ENCODE measurements at regions not wholly inside any gene's neighbourhood (a gene's known extent, or its start where the extent isn't known, plus 50 kb on each side); places are given as distances from the start of the nearest gene placed in this dataset.

DNA sequence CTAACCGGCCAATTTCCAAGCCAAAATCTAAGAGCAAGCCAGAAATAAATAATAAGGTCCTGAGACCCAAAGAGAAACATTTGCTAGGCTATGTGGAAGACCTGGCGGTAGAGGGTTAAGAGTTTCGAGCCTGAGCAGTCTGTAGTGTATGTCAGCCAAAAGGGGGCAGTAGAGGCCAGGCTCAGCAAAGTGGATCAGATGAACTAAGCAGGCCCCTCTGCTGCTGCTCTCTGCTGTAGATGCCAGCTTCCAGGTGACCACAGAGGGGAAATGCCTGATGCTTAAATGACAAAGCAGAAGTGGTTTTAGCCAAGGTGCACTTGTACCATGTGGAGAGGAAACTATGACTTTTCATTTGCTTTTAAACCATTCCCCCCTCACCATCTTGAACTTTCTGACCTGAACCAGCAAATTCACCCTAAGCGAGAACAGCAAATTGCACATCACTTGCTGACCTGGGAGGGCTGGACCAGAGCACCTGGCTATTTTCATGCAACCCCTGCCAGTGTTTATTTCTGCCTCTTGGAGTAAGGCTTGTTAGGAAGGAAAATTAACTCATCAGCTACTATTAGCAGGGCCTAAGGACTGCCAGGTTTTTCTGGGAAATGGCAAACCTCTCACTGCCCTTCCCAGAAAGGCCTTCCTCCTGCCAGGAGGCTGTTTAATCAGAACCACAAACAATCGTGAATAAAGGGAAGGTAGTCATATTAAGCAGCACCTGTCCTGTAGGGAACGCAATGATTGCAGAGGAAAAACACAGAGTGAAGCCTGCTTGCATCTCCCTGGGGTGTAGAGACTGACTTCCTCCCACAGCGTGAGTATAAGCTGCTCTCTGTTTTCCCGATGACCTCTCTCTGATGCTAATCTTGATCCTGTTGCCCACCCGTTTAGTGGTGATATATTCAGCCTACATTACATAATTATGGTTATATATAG is 818.2 kb downstream of the TLR4 start:
- Mint-ChIP-seq H3K4me3 (no peak overlapping the region), H3K27ac (no peak overlapping the region), H3K36me3 (no peaks in the 10 kb centered on the region), H3K9me3 (peaks cover 0 to 10% (median 2%) of the 10 kb centered on the region in 3 donors), H3K27me3 (no peaks in the 10 kb centered on the region), H3K4me1 (no peaks in the 10 kb centered on the region)
- Histone ChIP-seq H3K36me3 (ENCODE audit: control insufficient read depth in 2 of 2, extremely low read depth in 1 of 2, insufficient read depth in 1 of 2, low read length in 1 of 2) (no peaks in the 10 kb centered on the region), H3K27ac (ENCODE audit: low read length) (no peak overlapping the region), H3K4me1 (ENCODE audit: control insufficient read depth in 1 of 2, extremely low read depth in 1 of 2, insufficient read depth in 2 of 2, low read length in 2 of 2) (no peaks in the 10 kb centered on the region), H3K27me3 (replicated peaks in 1 of 2; ENCODE audit: control insufficient read depth in 2 of 2, extremely low read depth in 1 of 2, insufficient read depth in 2 of 2, low read length in 1 of 2) (no peaks in the 10 kb centered on the region), H3K9me3 (no peaks in the 10 kb centered on the region), H3K4me3 (ENCODE audit: control insufficient read depth in 1 of 2, extremely low read depth in 1 of 2, low read length in 1 of 2) (no peak overlapping the region)
- POLR2A ChIA-PET: no interaction called here
- CTCF ChIA-PET: no interaction called here
- no peak for DNase-seq
- 32% methylated on average over 4 of the region's 9 CpGs for WGBS (ENCODE audit: insufficient coverage)
- ATAC-seq (replicated peaks in 1 of 4): no peak

DNA sequence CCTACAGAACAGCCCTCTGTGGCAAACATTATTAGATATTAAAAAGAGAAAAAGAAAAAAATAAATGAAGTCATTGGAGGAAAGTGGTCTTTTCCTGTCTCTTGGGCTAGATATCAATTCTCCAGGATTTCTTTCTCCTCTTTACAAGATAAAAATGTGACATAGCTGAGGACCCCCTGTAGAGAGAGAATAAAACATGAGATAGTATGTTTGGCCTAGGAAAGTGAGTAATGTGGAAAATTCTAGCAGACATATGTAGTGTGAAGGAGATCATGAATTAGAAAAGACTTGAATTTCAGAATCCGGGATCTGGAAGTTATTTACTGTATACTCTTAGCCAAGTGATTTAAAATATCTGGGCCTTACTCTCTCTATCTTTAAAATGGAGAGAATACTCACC is 823.1 kb downstream of the TLR4 start:
- Histone ChIP-seq H3K36me3 (ENCODE audit: control insufficient read depth in 2 of 2, extremely low read depth in 1 of 2, insufficient read depth in 1 of 2, low read length in 1 of 2) (no peaks in the 10 kb centered on the region), H3K4me1 (ENCODE audit: control insufficient read depth in 1 of 2, extremely low read depth in 1 of 2, insufficient read depth in 2 of 2, low read length in 2 of 2) (no peaks in the 10 kb centered on the region), H3K4me3 (ENCODE audit: control insufficient read depth in 1 of 2, extremely low read depth in 1 of 2, low read length in 1 of 2) (no peak overlapping the region), H3K27me3 (replicated peaks in 1 of 2; ENCODE audit: control insufficient read depth in 2 of 2, extremely low read depth in 1 of 2, insufficient read depth in 2 of 2, low read length in 1 of 2) (no peaks in the 10 kb centered on the region), H3K27ac (ENCODE audit: low read length) (no peak overlapping the region), H3K9me3 (no peaks in the 10 kb centered on the region)
- DNase-seq (no peak), ATAC-seq (replicated peaks in 1 of 4) (no peak)
- Mint-ChIP-seq H3K36me3 (no peaks in the 10 kb centered on the region), H3K4me3 (no peak overlapping the region), H3K27ac (no peak overlapping the region), H3K9me3 (peaks cover 0 to 5% (median 0%) of the 10 kb centered on the region in 3 donors), H3K27me3 (no peaks in the 10 kb centered on the region), H3K4me1 (no peaks in the 10 kb centered on the region)
- POLR2A ChIA-PET: no interaction called here
- no CpG with 5 or more reads among the region's 1 CpG for WGBS (ENCODE audit: insufficient coverage)
- CTCF ChIA-PET: no interaction called here

DNA sequence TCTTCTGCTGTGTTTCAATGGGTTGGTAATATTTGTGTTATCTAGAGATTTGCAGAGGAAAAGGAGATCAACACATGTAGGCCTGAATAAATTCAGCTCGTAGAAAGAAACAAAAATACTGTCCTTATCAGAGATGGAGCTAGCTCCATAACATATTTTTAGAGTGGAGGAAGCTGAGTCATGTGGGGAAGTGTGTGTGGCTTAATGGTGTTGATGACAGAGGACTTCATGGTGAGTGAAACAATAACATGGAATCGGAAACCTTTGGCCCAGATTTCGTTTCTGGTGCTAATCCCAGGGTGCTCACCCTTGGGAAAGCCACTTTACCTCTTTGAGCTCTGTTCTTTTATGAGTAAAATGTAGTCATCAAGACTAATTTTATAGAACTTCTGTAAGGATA is 825.0 kb downstream of the TLR4 start:
- H3K36me3 Mint-ChIP-seq: no peaks in the 10 kb centered on the region
- Histone ChIP-seq H3K36me3 (ENCODE audit: control insufficient read depth in 2 of 2, extremely low read depth in 1 of 2, insufficient read depth in 1 of 2, low read length in 1 of 2) (no peaks in the 10 kb centered on the region), H3K27me3 (replicated peaks in 1 of 2; ENCODE audit: control insufficient read depth in 2 of 2, extremely low read depth in 1 of 2, insufficient read depth in 2 of 2, low read length in 1 of 2) (no peaks in the 10 kb centered on the region), H3K4me1 (ENCODE audit: control insufficient read depth in 1 of 2, extremely low read depth in 1 of 2, insufficient read depth in 2 of 2, low read length in 2 of 2) (no peaks in the 10 kb centered on the region), H3K27ac (ENCODE audit: low read length) (no peak overlapping the region), H3K9me3 (no peaks in the 10 kb centered on the region), H3K4me3 (ENCODE audit: control insufficient read depth in 1 of 2, extremely low read depth in 1 of 2, low read length in 1 of 2) (no peak overlapping the region)
- H3K27ac Mint-ChIP-seq: no peak overlapping the region
- WGBS (ENCODE audit: insufficient coverage): 11% methylated on average over 3 of the region's 3 CpGs
- no peaks in the 10 kb centered on the region for H3K4me1 Mint-ChIP-seq
- no peak overlapping the region for H3K4me3 Mint-ChIP-seq
- POLR2A ChIA-PET: no interaction called here
- DNase-seq (no peak), ATAC-seq (replicated peaks in 1 of 4) (no peak)
- peaks cover 0 to 12% (median 0%) of the 10 kb centered on the region in 3 donors for H3K9me3 Mint-ChIP-seq
- CTCF ChIA-PET: no interaction called here
- H3K27me3 Mint-ChIP-seq: no peaks in the 10 kb centered on the region

DNA sequence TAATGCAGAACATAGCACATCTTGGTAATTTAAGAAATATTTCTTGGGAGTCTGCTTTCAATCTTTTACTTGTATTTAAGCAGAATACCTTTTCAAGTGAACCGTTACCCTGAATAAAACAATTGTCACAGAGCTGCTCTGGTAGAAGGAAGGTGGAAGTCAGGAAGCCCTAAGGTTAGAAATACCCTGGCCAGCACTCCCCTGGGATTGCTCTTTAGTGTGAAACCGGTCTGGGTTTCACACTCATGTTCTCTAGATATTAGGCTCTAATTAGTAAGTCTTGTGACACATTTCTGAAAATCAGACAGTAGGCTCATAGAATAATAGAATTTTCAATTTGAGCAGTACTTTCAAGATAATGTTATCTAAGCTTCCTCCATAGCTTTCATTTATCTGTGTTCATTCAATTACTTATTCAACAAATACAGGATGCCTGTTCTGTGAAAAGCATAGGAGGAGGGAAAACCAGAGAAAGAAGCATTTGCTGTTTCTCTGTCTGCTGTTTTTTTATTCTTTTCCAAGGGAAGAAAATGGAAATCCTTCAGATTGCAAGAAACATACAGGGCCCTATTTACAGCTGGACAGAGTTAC is 825.5 kb downstream of the TLR4 start:
- no peaks in the 10 kb centered on the region for H3K9me3 ChIP-seq
- H3K9me3 Mint-ChIP-seq: peaks cover 0 to 11% (median 2%) of the 10 kb centered on the region in 3 donors
- DNase-seq (no peak), ATAC-seq (replicated peaks in 1 of 4) (no peak)
- no peaks in the 10 kb centered on the region for H3K27me3 ChIP-seq (replicated peaks in 1 of 2; ENCODE audit: control insufficient read depth in 2 of 2, extremely low read depth in 1 of 2, insufficient read depth in 2 of 2, low read length in 1 of 2)
- H3K36me3 ChIP-seq (ENCODE audit: control insufficient read depth in 2 of 2, extremely low read depth in 1 of 2, insufficient read depth in 1 of 2, low read length in 1 of 2): no peaks in the 10 kb centered on the region
- H3K4me1 ChIP-seq (ENCODE audit: control insufficient read depth in 1 of 2, extremely low read depth in 1 of 2, insufficient read depth in 2 of 2, low read length in 2 of 2): no peaks in the 10 kb centered on the region
- no peak overlapping the region for H3K4me3 Mint-ChIP-seq
- no peak overlapping the region for H3K27ac ChIP-seq (ENCODE audit: low read length)
- no peaks in the 10 kb centered on the region for H3K27me3 Mint-ChIP-seq
- H3K4me1 Mint-ChIP-seq: no peaks in the 10 kb centered on the region
- POLR2A ChIA-PET: no interaction called here
- H3K4me3 ChIP-seq (ENCODE audit: control insufficient read depth in 1 of 2, extremely low read depth in 1 of 2, low read length in 1 of 2): no peak overlapping the region
- H3K36me3 Mint-ChIP-seq: no peaks in the 10 kb centered on the region
- CTCF ChIA-PET: no interaction called here
- no CpG with 5 or more reads among the region's 2 CpGs for WGBS (ENCODE audit: insufficient coverage)
- no peak overlapping the region for H3K27ac Mint-ChIP-seq

DNA sequence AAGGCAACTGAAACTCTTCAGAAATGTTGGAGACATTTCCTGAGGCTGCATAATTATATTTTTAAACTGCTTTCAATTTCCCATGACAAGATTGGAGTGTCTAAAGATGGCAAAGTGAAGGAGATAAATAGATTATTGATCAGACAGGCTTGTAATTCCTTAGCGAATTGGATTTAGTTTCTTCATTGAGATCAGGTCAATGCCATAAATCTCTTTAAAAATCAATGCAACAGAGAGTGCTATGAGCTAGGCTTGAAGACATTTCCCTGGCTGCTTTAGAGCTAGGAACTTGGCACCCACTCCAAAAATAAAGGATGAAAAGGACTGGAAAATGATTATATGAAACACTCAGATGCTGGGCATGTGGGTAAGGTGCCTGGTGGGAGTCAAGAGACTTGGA is 828.4 kb downstream of the TLR4 start:
- H3K36me3 ChIP-seq (ENCODE audit: control insufficient read depth in 2 of 2, extremely low read depth in 1 of 2, insufficient read depth in 1 of 2, low read length in 1 of 2): no peaks in the 10 kb centered on the region
- Mint-ChIP-seq H3K4me3 (no peak overlapping the region), H3K27me3 (no peaks in the 10 kb centered on the region), H3K4me1 (no peaks in the 10 kb centered on the region), H3K27ac (no peak overlapping the region), H3K9me3 (peaks cover 0 to 10% (median 4%) of the 10 kb centered on the region in 3 donors), H3K36me3 (no peaks in the 10 kb centered on the region)
- ChIA-PET CTCF (no interaction called here), POLR2A (no interaction called here)
- no peaks in the 10 kb centered on the region for H3K4me1 ChIP-seq (ENCODE audit: control insufficient read depth in 1 of 2, extremely low read depth in 1 of 2, insufficient read depth in 2 of 2, low read length in 2 of 2)
- H3K27me3 ChIP-seq (replicated peaks in 1 of 2; ENCODE audit: control insufficient read depth in 2 of 2, extremely low read depth in 1 of 2, insufficient read depth in 2 of 2, low read length in 1 of 2): no peaks in the 10 kb centered on the region
- no CpG with 5 or more reads among the region's 1 CpG for WGBS (ENCODE audit: insufficient coverage)
- ATAC-seq (replicated peaks in 1 of 4) (no peak), DNase-seq (no peak)
- no peaks in the 10 kb centered on the region for H3K9me3 ChIP-seq
- H3K27ac ChIP-seq (ENCODE audit: low read length): no peak overlapping the region
- no peak overlapping the region for H3K4me3 ChIP-seq (ENCODE audit: control insufficient read depth in 1 of 2, extremely low read depth in 1 of 2, low read length in 1 of 2)

DNA sequence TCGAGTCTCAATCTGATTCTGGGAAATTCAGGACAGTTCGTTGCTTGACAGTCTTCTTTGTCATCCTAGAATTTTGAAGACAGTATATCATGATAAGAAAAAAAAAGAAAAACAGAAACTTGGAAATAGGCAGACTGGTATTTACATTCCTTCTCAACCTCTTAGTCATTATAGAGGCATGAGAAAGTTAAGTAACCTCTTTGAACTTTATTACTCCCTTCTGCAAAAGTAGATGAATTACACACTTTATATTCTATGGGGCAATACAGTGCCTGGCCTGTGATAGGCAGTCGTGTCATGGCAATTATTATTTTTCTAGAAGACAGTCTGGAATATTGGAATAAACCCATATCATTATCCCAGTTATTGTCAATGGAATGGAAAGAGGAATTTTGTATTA is 828.9 kb downstream of the TLR4 start:
- no peaks in the 10 kb centered on the region for H3K36me3 ChIP-seq (ENCODE audit: control insufficient read depth in 2 of 2, extremely low read depth in 1 of 2, insufficient read depth in 1 of 2, low read length in 1 of 2)
- H3K4me3 Mint-ChIP-seq: no peak overlapping the region
- no peak overlapping the region for H3K4me3 ChIP-seq (ENCODE audit: control insufficient read depth in 1 of 2, extremely low read depth in 1 of 2, low read length in 1 of 2)
- H3K4me1 Mint-ChIP-seq: no peaks in the 10 kb centered on the region
- DNase-seq: no peak
- H3K27me3 ChIP-seq (replicated peaks in 1 of 2; ENCODE audit: control insufficient read depth in 2 of 2, extremely low read depth in 1 of 2, insufficient read depth in 2 of 2, low read length in 1 of 2): no peaks in the 10 kb centered on the region
- H3K9me3 Mint-ChIP-seq: peaks cover 0 to 10% (median 4%) of the 10 kb centered on the region in 3 donors
- no peaks in the 10 kb centered on the region for H3K27me3 Mint-ChIP-seq
- no peaks in the 10 kb centered on the region for H3K36me3 Mint-ChIP-seq
- no peaks in the 10 kb centered on the region for H3K9me3 ChIP-seq
- no peak overlapping the region for H3K27ac Mint-ChIP-seq
- no peaks in the 10 kb centered on the region for H3K4me1 ChIP-seq (ENCODE audit: control insufficient read depth in 1 of 2, extremely low read depth in 1 of 2, insufficient read depth in 2 of 2, low read length in 2 of 2)
- no CpG with 5 or more reads among the region's 3 CpGs for WGBS (ENCODE audit: insufficient coverage)
- ChIA-PET CTCF (no interaction called here), POLR2A (no interaction called here)
- ATAC-seq (replicated peaks in 1 of 4): no peak
- H3K27ac ChIP-seq (ENCODE audit: low read length): no peak overlapping the region

Measured in T-cell (primary cell).